RPMI8226 (cell line): ENCODE measurements at regions not wholly inside any gene's neighbourhood (a gene's known extent, or its start where the extent isn't known, plus 50 kb on each side); places are given as distances from the start of the nearest gene placed in this dataset.
A peak's percentile ranks its signal among the peaks of the same experiment; 100 is the strongest.

Source experiments
- DNase-seq: peaks from one replicate; pipeline ENCODE4 v3.0.0-alpha.2; 2015

DNA sequence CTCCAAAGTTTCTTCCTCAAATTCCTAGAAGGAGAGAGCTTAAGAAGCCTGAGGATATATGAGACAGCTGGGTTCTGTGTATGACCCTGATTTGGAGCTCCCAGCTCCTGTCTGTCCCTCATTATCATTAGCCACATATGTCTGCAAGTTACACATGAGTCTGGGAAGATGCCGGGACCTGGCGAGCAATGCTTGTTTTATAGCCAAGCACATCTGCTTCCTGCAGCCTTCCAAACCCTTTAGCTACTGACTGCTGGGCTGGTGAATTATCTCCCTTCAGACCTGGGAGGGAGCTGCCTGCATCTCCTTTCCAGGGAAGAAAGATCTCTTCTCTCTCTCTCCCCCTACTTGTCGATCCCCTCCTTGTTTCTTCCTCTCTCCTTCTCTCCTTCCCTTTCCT is 556.7 kb upstream of the BOD1L1 start:
- DNase-seq, result no peak

DNA sequence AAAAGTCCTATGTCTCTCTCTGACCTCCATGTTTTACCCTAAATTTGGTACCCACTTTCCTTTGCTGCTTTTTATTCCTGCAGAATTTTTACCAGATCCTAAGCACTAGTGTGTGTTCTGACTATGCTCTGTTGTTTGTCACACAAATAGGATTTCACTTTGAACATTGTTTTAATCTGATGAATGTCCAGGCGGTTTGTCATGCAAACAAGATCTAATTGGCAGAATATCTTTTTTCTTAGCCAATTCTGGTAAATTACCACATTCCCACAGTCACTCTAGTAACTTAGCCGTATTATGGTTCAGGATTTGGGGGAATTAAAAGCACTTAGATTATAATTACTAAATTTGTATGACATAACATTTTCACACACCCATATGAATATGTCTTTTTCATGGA is 557.2 kb upstream of the BOD1L1 start:
- DNase-seq, result no peak

DNA sequence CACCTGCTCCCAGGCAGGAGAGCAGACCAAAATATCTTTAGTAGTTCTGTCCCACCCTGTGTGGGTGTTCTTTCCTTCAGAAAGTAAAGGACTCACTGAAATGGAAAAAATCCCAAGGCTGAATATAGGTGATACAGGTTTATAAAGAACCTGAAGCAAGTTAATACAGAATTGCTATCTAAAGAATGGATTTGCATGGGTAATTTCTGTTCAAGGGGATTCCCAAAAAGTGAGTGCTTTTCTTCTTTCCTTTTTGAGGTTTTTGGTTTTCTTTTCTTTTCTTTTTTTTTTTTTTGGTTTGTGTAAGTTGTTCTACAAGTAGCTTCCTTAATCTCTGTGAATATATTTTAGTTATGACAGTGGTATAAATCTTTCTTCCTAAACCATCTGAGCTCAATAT is 560.7 kb upstream of the BOD1L1 start:
- DNase-seq, result no peak

DNA sequence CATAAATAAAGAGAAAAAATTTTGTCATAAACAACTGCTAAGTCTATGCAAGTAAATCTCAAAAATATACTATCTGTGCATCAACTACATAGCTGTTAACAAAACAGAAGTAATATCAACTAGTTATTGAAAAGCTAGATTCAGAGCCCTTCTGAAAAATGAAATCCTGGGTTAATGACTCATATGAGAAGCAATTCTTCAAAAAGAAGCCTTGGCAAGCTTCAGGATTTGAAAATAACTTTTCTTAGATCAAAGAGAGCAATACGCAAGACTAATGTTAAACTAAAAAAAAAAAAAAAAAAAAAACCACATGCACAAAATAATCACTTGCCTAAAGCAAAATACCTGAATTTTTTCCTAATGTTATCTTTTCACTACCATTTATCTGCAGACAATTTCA is 566.1 kb upstream of the BOD1L1 start:
- no peak for DNase-seq

DNA sequence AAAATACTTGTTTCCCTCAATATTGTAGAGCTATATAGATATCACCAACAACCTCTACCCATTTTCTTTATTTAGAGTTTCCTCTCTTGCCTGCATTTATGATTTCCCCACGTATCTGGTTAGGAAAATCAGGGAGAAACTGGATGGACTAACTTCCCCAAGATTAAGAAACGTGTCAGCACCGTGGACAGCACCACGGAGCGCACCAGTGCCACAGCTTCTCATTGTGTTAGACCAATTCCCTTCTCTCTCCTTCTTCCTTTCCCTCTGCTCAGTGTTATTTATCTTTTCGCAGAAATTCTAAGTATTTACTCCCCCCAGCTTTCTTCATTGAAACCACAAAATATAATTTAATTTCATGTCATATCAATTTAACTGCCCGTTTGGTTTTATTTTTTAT is 568.6 kb upstream of the BOD1L1 start:
- DNase-seq, result peak; percentile 3

DNA sequence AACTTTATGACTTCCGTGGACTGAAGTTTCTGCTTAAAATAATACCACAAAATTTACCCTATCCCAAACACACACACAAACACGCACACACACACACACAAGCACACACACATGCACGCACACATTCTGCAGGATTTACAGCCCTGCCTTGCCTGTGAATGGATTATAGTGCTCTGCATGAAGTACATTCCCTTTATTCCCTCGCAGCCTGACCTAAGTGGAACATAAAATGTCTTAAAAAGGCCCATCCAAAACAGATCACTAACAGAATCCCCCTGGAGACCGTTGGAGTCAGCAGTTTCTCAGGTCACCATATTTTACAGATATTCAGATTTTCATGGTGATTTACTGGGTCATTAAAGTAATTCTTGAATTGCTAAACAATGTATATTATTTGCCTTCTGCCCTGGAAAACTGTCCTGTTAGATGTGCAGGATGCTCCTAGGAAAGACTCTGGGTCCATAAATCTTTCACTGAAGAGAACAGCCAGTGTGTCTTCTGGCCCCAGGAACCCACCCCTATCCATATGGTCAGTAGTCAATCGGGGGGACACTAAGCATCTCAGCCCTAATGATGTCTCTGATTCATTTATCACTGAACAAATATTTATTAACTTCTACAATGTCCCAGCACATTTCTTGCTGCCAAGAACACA is 587.7 kb upstream of the BOD1L1 start:
- no peak for DNase-seq

DNA sequence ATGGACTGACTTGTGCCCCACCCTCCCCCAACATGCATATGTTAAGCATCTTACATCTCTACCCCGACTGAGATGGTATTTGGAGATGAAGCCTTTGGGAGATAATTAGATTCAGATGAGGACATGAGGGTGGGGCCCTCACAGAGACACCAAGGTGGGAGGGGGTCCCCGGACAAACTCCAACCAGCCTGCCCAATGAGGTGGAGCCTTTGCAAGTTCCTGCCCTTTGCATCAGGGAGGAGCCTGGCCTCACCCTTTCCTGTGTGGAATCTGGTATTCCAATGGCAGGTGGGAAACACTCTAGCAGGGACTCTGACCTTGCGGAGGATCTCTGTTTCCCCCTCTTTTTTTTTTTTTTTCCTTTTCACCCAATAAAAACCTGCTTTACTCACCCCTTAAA is 589.9 kb upstream of the BOD1L1 start:
- DNase-seq, result no peak

DNA sequence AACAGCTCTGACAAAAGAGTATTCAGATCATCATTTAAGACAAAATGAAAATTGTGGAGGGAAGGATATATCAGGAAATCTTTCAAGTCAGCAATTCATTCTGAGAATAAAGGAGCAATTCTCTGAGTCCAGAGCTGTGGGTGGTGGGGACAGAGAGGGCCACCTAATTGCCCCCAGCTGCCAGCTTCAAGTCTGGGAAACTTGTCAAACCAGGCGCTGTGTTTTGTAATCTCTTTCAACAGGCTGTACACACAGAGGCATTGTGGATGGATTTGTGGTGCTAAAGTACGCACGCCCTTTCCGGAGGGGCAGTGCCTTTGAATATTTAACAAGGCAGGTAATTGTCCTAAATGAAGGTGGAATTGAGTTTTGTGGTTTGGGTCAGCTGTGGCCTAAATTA is 591.1 kb upstream of the BOD1L1 start:
- DNase-seq, result no peak

DNA sequence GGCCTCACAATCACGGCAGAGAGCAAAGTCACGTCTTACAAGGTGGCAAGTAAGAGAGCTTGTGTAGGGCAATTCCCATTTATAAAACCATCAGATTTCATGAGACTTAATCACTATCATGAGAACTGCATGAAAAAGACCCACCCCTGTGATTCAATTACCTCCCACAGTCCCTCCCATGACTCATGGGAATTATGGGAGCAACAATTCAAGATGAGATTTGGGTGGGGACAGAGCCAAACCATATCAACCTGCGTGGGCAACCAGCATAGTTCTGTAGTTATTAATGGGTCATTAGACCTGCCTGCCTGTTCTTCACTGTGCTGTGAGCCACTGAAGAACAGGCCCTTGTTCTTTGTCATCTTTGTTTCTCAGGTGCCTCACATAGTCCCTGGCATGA is 593.7 kb upstream of the BOD1L1 start:
- no peak for DNase-seq

DNA sequence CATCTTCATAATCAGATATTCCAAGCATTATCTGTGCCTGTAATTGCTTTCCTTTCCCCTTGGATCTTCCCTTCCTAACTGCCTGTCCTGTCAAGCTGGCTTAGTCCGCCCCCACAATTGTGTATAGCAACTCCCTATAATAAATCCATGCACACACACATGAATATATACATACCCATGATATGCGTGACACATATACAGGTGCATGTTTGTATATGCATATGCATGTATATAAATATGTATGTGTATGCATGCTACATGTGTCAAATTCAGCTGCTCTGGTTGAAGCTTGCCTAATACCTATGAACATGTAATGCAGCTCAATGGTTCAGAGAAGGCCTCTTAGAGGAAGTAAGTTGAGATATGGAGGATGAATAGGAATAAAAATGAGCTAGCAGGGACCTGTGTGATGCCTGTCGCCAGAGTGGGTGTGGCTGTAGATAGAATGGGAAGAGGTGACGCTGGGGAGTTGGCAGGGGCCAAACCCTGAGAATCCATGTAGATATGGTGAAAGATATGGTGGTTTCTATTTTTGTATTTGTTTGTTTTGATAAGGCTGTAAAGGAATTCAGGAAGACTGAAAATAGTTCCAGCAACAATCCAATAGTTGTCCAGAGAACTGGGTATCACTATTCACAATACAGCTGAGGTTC is 595.0 kb upstream of the BOD1L1 start:
- DNase-seq, result no peak

DNA sequence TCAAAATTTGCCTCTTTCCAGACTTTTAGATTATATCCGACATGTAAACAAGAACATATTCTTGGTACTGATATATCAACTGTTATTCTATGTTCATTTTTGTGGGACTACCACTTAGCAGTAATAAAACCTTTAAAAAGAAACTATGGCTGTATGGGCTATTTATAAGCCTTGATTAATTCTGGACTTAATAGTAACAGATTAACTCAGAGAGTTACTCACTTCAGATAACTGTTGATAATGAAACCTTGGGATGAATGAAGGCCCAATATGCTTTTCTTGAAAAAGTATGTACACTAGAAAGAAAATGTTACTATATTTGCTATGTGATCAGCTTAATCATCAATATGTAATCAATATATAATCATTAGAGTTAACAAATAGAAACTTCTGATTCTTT is 595.9 kb upstream of the BOD1L1 start:
- DNase-seq, result no peak

DNA sequence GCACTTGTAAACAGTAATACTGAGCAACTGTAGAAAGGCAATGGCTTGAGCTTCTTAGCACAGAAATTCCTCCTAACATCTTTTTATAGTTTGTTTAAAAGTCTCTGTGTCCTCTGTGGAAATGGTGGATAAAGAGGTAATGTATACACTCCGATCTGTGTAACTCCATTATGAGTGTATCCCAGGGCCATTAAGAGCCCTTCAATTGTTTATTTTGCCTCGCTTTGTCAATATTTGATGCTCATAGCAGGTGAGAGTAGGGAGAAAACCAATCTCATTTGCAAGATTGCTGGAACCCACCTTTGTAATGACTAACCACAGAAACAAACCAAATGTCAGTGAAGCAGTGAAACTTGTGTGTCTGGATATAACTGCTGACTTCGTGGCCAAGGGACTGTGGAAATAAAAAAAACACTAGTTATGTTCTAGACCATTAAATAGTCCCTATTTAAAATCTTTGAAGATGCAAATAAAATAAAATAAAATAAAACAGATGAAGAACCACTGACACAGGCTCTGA is 598.2 kb upstream of the BOD1L1 start:
- DNase-seq, result no peak

DNA sequence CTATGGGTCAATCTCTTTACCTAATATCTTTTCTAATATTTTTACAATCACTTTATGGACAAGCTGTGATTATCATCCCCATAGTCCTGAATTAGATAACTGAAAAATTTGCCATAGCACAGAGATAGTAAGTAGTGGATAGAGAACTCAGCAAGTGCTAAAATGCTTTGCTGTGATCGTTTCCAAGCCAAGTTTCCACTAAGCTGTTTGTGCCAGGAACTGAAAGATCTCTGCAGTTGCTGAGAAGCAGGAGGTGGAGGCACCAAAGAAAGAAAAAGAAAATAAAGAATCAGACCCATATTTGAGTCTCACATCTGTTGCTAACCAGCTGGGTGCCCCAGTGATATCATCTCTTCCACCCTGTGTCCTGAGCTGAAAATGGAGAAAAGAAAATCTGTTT is 605.6 kb upstream of the BOD1L1 start:
- DNase-seq, result no peak

DNA sequence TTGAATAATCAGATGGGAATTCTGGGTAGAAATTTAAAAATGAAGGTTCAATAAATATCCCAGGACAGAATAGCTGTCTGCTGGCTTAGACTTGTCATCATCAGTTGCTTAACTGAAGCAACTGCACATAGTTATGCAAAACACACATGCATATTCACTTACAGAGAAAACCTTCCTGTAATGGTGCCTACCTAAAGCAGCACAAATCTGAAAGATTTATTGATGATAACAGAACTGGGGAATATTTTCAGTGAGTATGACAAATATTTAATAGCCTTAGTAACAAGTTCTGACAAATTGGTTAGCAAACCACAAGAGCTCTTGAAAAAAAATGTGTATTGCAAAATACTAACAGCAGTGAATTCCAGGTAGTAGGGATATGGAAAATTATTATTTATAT is 606.8 kb upstream of the BOD1L1 start:
- no peak for DNase-seq

DNA sequence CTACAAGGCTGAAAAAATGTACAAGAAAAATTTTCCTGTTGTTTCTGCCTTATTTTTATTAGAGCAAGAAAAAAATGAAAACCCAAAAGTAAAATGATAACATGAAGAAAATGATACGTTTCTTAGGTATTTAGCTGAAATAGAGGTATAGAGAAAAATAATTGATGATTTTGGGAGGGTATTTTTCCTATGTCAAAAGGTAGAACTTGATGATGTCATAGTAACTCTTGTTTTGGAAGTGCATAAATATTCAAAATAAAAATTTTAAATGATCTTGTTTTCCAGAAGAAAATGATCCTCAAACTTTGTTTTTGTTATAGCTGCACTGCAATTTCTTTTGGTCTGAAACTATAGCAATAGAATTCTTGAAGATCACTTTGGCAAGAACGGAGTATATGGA is 608.8 kb upstream of the BOD1L1 start:
- no peak for DNase-seq

DNA sequence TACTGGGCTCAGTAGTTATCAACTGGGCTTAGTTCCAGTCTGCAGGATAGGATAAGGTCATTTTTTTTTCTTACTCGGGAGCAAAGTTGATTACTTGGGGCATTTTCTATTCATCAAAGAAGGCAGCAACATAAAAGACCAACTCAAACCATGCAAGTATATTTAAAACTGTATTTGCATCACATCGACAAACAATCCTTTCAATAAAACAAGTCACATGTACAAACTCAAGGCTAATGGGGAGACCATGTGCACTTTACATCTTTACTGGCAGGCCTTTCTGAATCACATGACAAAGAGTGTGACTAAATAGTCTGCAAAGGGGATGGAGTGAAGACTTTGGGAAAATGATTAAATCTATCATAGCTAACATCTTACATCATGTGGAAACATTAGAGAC is 610.4 kb upstream of the BOD1L1 start:
- DNase-seq, result no peak

DNA sequence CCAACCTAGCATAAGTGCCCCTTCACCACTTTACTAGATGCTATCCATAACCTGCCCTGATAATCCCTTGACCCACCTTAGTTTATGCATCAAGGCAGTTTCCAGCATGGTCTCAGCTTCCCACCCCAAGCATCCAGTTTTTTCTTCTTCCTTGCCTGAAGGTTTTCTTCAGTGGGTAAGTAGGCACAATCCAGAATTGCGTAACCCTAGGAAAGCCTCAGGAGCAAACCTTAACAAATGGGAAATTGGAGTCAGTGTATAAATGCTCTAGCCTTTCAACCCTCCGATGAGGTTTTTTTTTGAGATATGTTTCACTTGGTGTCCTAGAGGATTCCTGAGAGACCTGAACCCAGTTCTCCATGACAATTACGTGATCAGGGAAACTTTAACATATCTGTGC is 614.0 kb upstream of the BOD1L1 start:
- no peak for DNase-seq

DNA sequence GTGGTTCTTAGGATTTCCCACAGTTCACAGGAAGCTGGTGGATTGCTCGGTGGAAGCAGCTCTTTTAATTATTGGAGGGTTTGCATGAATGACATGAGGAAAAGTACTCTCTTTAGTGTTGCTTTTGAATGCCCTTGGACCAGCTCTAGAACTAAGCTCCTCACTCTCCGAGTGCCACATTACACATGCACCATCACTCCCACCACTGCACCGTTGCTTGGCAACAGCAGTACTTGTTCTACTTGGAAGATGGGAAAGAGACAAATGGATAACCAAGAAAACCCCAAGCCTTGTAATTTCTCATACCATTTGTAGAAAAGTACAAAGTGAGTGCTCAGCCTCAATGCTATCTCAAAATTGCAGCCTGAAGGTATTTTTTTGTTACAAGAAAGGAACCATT is 620.2 kb upstream of the BOD1L1 start:
- no peak for DNase-seq

DNA sequence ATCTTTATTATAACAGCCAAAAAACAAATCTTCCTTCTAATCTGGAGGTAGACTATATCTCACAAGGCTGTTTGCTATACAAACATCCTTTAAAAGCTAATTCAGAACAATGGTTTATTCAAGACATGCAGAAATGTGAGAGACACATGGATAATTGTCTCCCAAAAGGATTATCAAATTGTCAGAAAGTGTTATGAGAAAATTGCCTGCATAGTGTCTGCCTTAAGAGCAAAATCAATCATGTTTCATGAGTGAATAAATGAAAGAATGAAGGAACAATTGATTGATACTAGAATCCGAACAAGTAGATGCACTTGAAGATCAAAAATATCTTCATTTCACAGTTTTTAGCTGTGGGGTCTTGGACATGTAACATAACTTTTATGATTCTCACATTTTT is 621.7 kb upstream of the BOD1L1 start:
- DNase-seq, result no peak

DNA sequence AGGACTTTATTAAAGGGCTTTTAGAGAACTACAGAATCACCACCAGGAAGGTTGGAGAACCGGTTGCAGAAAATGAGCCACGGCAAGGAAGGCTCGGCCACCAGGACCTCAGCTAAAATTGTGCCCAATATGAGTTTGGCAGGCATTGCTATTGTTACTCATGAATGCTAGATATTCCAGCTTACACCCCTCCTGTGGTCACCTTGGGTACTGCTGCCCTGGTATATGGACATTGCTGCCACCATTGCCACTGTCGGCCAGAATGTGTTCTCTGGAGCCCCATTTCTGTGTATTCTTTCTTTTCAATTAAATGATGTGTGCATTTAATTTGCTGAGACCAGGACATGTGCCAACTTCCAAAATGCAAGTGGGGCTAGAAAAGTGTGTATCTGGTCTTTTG is 626.7 kb upstream of the BOD1L1 start:
- DNase-seq, result peak; percentile 13

DNA sequence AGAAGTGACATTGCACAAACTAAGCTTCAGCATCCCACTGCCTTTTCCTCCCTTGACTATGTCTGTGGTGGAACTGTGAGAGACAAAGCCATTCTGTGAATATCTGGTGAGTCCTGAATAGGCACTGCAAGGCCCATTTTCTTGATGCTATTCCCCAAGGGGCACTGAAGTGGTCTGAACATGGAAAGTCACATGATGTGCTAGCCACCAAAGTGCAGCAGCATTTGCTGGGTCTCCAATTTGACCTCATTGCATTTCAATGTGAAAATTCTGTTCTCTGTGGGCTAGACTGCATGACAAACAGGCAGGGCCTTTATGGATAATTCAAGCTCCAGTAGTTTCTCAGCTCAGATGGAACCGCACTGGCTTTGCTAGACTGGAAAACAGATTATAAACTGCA is 627.4 kb upstream of the BOD1L1 start:
- DNase-seq, result no peak

DNA sequence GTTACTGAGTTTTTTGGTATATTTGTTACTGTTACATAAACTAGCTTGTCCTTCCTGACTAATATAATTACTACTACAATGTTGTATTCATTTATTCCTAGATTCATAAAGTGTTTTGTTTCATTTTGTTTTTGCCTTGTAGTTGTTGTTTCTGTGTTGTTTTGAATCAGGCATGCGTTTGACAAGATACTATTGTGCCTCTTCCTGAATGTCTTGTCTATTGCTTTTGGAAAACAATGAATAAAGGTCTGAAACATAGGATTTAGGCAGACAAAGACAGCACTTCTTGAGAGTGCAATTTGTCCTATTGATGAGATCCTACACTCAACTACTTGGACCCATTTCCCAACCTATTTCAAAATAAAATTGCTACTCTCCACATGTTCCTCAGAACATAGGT is 630.4 kb upstream of the BOD1L1 start:
- no peak for DNase-seq

DNA sequence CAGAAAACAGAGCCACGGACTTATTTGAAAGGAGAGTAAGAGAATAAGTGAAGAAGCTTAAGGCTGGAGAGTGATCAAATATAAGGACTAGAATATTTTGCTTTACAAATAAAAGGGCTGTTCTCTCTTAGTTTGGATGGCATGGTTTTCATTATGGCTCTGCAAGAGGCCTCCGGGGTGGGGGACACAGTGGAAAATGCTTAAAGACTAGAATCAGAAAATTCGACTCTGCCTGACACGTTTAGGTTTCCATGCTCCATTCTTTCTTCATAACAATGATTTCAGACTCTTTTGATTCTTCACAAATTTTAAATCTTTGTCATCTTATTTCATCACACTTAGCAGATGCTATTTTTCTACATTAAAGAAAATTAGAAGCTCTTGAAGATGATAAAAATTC is 632.4 kb upstream of the BOD1L1 start:
- DNase-seq, result no peak

DNA sequence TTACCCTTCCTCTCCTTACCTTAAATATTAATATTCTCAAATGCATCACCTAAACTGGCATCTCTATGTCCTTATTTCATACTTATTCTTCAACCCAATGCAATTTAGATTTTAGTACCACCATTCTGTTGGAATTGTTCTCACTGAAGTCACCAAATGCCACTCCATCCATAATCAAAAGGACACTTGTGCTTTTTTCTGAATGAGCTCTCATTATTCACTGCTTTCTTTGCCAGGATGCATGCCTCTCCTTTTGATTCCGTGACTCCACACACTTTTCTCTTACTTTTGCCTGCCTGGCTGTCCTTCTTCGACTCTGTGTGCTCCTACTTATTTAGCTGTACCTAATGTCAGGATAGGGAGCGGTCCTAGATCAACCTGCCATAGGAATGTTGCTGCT is 633.1 kb upstream of the BOD1L1 start:
- DNase-seq, result no peak

DNA sequence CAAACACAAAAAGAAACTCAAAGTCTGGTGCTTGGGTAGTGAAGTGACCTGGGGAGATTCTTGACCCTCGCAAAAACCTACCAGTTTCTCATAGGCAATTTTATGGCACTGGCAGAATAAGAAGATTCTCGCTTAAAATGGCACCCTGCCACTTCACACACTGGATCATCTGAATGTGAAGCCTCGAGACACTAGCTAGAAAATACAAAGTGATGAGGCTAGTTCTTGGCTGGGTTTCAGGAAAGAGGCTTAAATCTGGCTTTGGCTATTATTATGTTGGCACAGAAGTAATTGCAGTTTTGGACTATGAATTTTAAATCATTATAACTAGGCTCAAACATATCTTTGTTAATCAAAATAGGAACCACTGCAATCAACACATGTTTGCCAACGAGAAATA is 634.7 kb upstream of the BOD1L1 start:
- DNase-seq, result no peak
